H1 (cell line): ENCODE measurements at regions not wholly inside any gene's neighbourhood (a gene's known extent, or its start where the extent isn't known, plus 50 kb on each side); places are given as distances from the start of the nearest gene placed in this dataset.

ENCODE experiments used
- CTCF ChIA-PET: fragments of 300-600 bp; sonication (Branson Sonifier 250); formaldehyde crosslinking; loops from one replicate; lab custom pipeline; 2021; ENCODE audit not compliant: partially characterized antibody; lab: Charles Lee
- POLR2A ChIA-PET: fragments of 300-600 bp; sonication (Branson Sonifier 250); formaldehyde crosslinking; loops from one replicate; lab custom pipeline; 2021; ENCODE audit warnings: inconsistent platforms; ENCODE audit not compliant: partially characterized antibody; lab: Charles Lee
- DNase-seq, 2 experiments: peaks; one replicate each; pipeline versions ENCODE4 v3.0.0 to v3.0.0-alpha.2; 2010 to 2022; ENCODE audit warnings: low spot score in 2 of 2, low read depth in 1 of 2, mixed read lengths in 1 of 2
- FAIRE-seq: peaks from 2 replicates; lab custom pipeline; 2011; peaks lifted over from hg19 to GRCh38; lab: Jason Lieb, UNC
- H2AFZ ChIP-seq: 2 replicates; pipeline ENCODE4 v1.8.1; 2012; ENCODE audit warnings: low read length, inconsistent platforms
- H2AK5ac ChIP-seq: 2 replicates; pipeline ENCODE4 v1.6.1; 2013; ENCODE audit warnings: low read depth, low read length
- H2BK120ac ChIP-seq: replicated peaks from 2 replicates; pipeline ENCODE3; 2013; ENCODE audit warnings: low read depth, low read length, inconsistent platforms
- H2BK12ac ChIP-seq: 2 replicates; pipeline ENCODE4 v1.6.1; 2013; ENCODE audit warnings: low read depth, low read length
- H2BK15ac ChIP-seq: 2 replicates; pipeline ENCODE4 v1.6.1; 2013; ENCODE audit warnings: low read length
- H2BK20ac ChIP-seq: 2 replicates; pipeline ENCODE4 v1.6.1; 2013; ENCODE audit warnings: low read length
- H2BK5ac ChIP-seq: 2 replicates; pipeline ENCODE4 v1.6.1; 2013; ENCODE audit warnings: low read depth, low read length
- H3K14ac ChIP-seq: 2 replicates; pipeline ENCODE4 v1.6.1; 2013; ENCODE audit warnings: inconsistent platforms; ENCODE audit not compliant: insufficient read length
- H3K18ac ChIP-seq: 2 replicates; pipeline ENCODE4 v1.6.1; 2013; ENCODE audit warnings: low read length; ENCODE audit errors: extremely low read depth
- H3K23ac ChIP-seq: 2 replicates; pipeline ENCODE4 v1.6.1; 2013; ENCODE audit warnings: inconsistent platforms; ENCODE audit not compliant: insufficient read length
- H3K23me2 ChIP-seq: 2 replicates; pipeline ENCODE4 v1.6.1; 2013; ENCODE audit warnings: low read depth, low read length
- H3K27ac ChIP-seq: 2 replicates; pipeline ENCODE4 v1.6.1; 2011; ENCODE audit warnings: low read depth, low read length, inconsistent platforms
- H3K27me3 ChIP-seq, 4 experiments: replicated peaks in 1 of 4; 1 replicate in 1 of 4; 2 replicates in 3 of 4; pipeline versions ENCODE4 v1.6.1 to v1.8.1; 2011 to 2013; ENCODE audit warnings: low read length in 3 of 4, mild to moderate bottlenecking in 3 of 4, inconsistent platforms in 2 of 4, mixed read lengths in 2 of 4, moderate library complexity in 1 of 4; ENCODE audit not compliant: control insufficient read depth in 3 of 4, insufficient read depth in 3 of 4; ENCODE audit errors: extremely low read depth in 1 of 4
- H3K36me3 ChIP-seq, 4 experiments: 2 replicates each; pipeline versions ENCODE4 v1.6.1 to v1.8.1; 2011 to 2013; ENCODE audit warnings: mild to moderate bottlenecking in 4 of 4, low read length in 3 of 4, moderate library complexity in 2 of 4, control low read depth in 1 of 4, inconsistent platforms in 1 of 4; ENCODE audit not compliant: insufficient read depth in 4 of 4, control insufficient read depth in 2 of 4
- H3K4ac ChIP-seq: replicated peaks from 2 replicates; pipeline ENCODE3; 2013; ENCODE audit warnings: low read length, low read depth, mixed read lengths, inconsistent platforms; ENCODE audit not compliant: insufficient read length
- H3K4me1 ChIP-seq, 4 experiments: replicated peaks in 1 of 4; 1 replicate in 1 of 4; 2 replicates in 3 of 4; pipeline versions ENCODE4 v1.6.1 to v1.8.1; 2011 to 2013; ENCODE audit warnings: low read length in 3 of 4, inconsistent platforms in 2 of 4, mixed read lengths in 1 of 4; ENCODE audit not compliant: insufficient read depth in 4 of 4, control insufficient read depth in 3 of 4
- H3K4me2 ChIP-seq, 2 experiments: 2 replicates each; pipeline versions ENCODE4 v1.6.1 to v1.8.1; 2011 to 2013; ENCODE audit warnings: low read depth in 2 of 2, low read length in 2 of 2, control low read depth in 1 of 2, inconsistent platforms in 1 of 2, mild to moderate bottlenecking in 1 of 2; ENCODE audit not compliant: insufficient read depth in 1 of 2
- H3K4me3 ChIP-seq, 4 experiments: fragments of 200-600, 300-600 bp in 1 of 4; sonication (generic), shearing (Covaris generic), sonication (Bioruptor Twin) in 1 of 4; 2 replicates each; pipeline versions ENCODE4 v1.5.1 to v1.8.1; 2011 to 2016; ENCODE audit warnings: low read length in 4 of 4, low read depth in 3 of 4, control low read depth in 2 of 4, inconsistent platforms in 2 of 4, mild to moderate bottlenecking in 2 of 4, mixed read lengths in 1 of 4, moderate library complexity in 1 of 4; ENCODE audit not compliant: insufficient read depth in 2 of 4; ENCODE audit errors: extremely low read depth in 1 of 4
- H3K56ac ChIP-seq: replicated peaks from 2 replicates; pipeline ENCODE3; 2013; ENCODE audit warnings: low read depth, mild to moderate bottlenecking, mixed read lengths, low read length, inconsistent platforms; ENCODE audit not compliant: insufficient read length
- H3K79me1 ChIP-seq: 2 replicates; pipeline ENCODE4 v1.6.1; 2013; ENCODE audit warnings: low read depth, low read length, control low read depth
- H3K79me2 ChIP-seq, 2 experiments: 2 replicates each; pipeline versions ENCODE4 v1.6.1 to v1.8.1; 2012 to 2013; ENCODE audit warnings: low read length in 2 of 2, mild to moderate bottlenecking in 2 of 2, inconsistent platforms in 1 of 2; ENCODE audit not compliant: insufficient read depth in 2 of 2, control insufficient read depth in 1 of 2
- H3K9ac ChIP-seq, 4 experiments: replicated peaks in 1 of 4; 1 replicate in 1 of 4; 2 replicates in 3 of 4; pipeline versions ENCODE4 v1.6.1 to v1.8.1; 2011 to 2013; ENCODE audit warnings: low read depth in 3 of 4, low read length in 3 of 4, control low read depth in 2 of 4, mild to moderate bottlenecking in 2 of 4, moderate library complexity in 2 of 4, inconsistent platforms in 1 of 4; ENCODE audit errors: extremely low read depth in 1 of 4
- H3K9me3 ChIP-seq, 2 experiments: 2 replicates each; pipeline versions ENCODE4 v1.6.1 to v1.8.1; 2012 to 2013; ENCODE audit warnings: mild to moderate bottlenecking in 2 of 2, moderate library complexity in 2 of 2, control low read depth in 1 of 2, inconsistent platforms in 1 of 2, low read depth in 1 of 2, low read length in 1 of 2, mixed read lengths in 1 of 2; ENCODE audit not compliant: insufficient read depth in 2 of 2
- H4K20me1 ChIP-seq, 2 experiments: replicated peaks in 1 of 2; 2 replicates each; pipeline versions ENCODE3 to v1.8.1; 2011 to 2013; ENCODE audit warnings: inconsistent platforms in 2 of 2, low read length in 2 of 2, mild to moderate bottlenecking in 1 of 2; ENCODE audit not compliant: insufficient read depth in 2 of 2, control insufficient read depth in 1 of 2
- H4K5ac ChIP-seq: 2 replicates; pipeline ENCODE4 v1.6.1; 2013; ENCODE audit warnings: low read length, low read depth, mixed read lengths, inconsistent platforms; ENCODE audit not compliant: insufficient read length
- H4K8ac ChIP-seq: 2 replicates; pipeline ENCODE4 v1.8.0; 2013; ENCODE audit warnings: mild to moderate bottlenecking, moderate library complexity, low read length, inconsistent platforms; ENCODE audit not compliant: insufficient read depth; ENCODE audit errors: extremely low read depth
- H4K91ac ChIP-seq: replicated peaks from 2 replicates; pipeline ENCODE3; 2013; ENCODE audit warnings: low read length, mixed read lengths, inconsistent platforms; ENCODE audit not compliant: insufficient read length
- BCL11A ChIP-seq, 2 experiments: IDR thresholded peaks; one replicate each; pipeline ENCODE4 v1.6.1; 2011; ENCODE audit warnings: low read depth in 2 of 2, low read length in 2 of 2, mild to moderate bottlenecking in 2 of 2
- E2F6 ChIP-seq: IDR thresholded peaks from 2 replicates; pipeline ENCODE4 v1.6.1; 2012; ENCODE audit warnings: inconsistent platforms
- GABPA ChIP-seq: IDR thresholded peaks from 2 replicates; pipeline ENCODE4 v1.6.1; 2011; ENCODE audit warnings: mild to moderate bottlenecking, low read length, moderate library complexity, borderline replicate concordance; ENCODE audit not compliant: insufficient read depth
- JUND ChIP-seq: IDR thresholded peaks from 2 replicates; pipeline ENCODE4 v1.6.1; 2011; ENCODE audit warnings: mild to moderate bottlenecking, improper control_type of control experiment, low read length
- MAX ChIP-seq: IDR thresholded peaks from 2 replicates; pipeline ENCODE4 v1.6.1; 2012; ENCODE audit warnings: inconsistent platforms
- POLR2AphosphoS5 ChIP-seq: IDR thresholded peaks from 2 replicates; pipeline ENCODE4 v1.6.1; 2011; ENCODE audit warnings: low read depth, low read length
- POU5F1 ChIP-seq: IDR thresholded peaks from 2 replicates; pipeline ENCODE4 v1.6.1; 2011; ENCODE audit warnings: low read depth, mild to moderate bottlenecking, low read length, moderate library complexity
- SAP30 ChIP-seq: fragments of 300-600 bp; sonication (generic); IDR thresholded peaks from 2 replicates; pipeline ENCODE4 v1.7.1; 2012; ENCODE audit warnings: low read length, moderate library complexity, mild to moderate bottlenecking, inconsistent platforms; ENCODE audit not compliant: insufficient read depth, insufficient replicate concordance
- SIX5 ChIP-seq: IDR thresholded peaks from 2 replicates; pipeline ENCODE4 v1.6.1; 2011; ENCODE audit warnings: mild to moderate bottlenecking, low read depth, low read length
- TAF7 ChIP-seq: optimal IDR thresholded peaks from 2 replicates; pipeline ENCODE3; 2011; ENCODE audit warnings: low read depth, mild to moderate bottlenecking, inconsistent platforms, low read length, moderate library complexity, borderline replicate concordance
- TEAD4 ChIP-seq: IDR thresholded peaks from 2 replicates; pipeline ENCODE4 v1.6.1; 2012; ENCODE audit warnings: low read depth, low read length, inconsistent platforms, mixed read lengths
- WGBS, 2 experiments: shearing (Covaris generic) in 1 of 2; methylation state at CpG; one replicate each; pipeline versions ENCODE4 v1.1.6 to v1.1.7; 2013 to 2015; ENCODE audit warnings: low lambda C conversion rate in 2 of 2, mixed read lengths in 2 of 2, inconsistent platforms in 1 of 2, low coverage in 1 of 2, missing lambda C conversion rate in 1 of 2; ENCODE audit not compliant: insufficient replicate concordance in 2 of 2, insufficient coverage in 1 of 2, insufficient read length in 1 of 2; ENCODE audit errors: extremely low coverage in 1 of 2, missing lambda C conversion rate in 1 of 2; 5-methylcytosine and 5-hydroxymethylcytosine counted together

GRCh38 chr14:49405291-49405690 lies 180.9 kb downstream of the RPS29 start:
- no peak for FAIRE-seq
- no peaks in the 10 kb centered on the region for H3K36me3 ChIP-seq
- ChIA-PET POLR2A (no interaction called here), CTCF (no interaction called here)
- H3K9me3 ChIP-seq, result no peaks in the 10 kb centered on the region; a peak in 1 of 4 replicates
- WGBS, 2 experiments, result 81% methylated on average over 3 of the region's 3 CpGs; no CpG with 5 or more reads in 1 of the 2 experiments
- TF ChIP-seq GABPA (no peak), SAP30 (no peak), SIX5 (no peak), MAX (no peak), BCL11A (IDR thresholded peaks at IDR 0.05; ENCODE audit: low read depth in 2 of 2, low read length in 2 of 2) (no peak), E2F6 (no peak), POU5F1 (no peak), TAF7 (no peak), TEAD4 (no peak), POLR2AphosphoS5 (no peak), JUND (no peak)
- H3K14ac ChIP-seq, result peak overlapping the region; percentile 73
- no peaks in the 10 kb centered on the region for H3K23me2 ChIP-seq
- H4K20me1 ChIP-seq, result no peaks in the 10 kb centered on the region
- H3K9ac ChIP-seq, result no peak overlapping the region
- H3K4me2 ChIP-seq, result no peak overlapping the region
- no peak overlapping the region for H3K4me3 ChIP-seq
- H3K23ac ChIP-seq, result no peak overlapping the region
- no peak overlapping the region for H2BK12ac ChIP-seq
- DNase-seq, result no peak
- H4K5ac ChIP-seq, result no peak overlapping the region
- H2AFZ ChIP-seq, result peak overlapping the region; percentile 59; the same call in 1 of the 2 replicates
- no peak overlapping the region for H3K27ac ChIP-seq
- no peak overlapping the region for H4K91ac ChIP-seq
- H2AK5ac ChIP-seq, result no peak overlapping the region
- no peaks in the 10 kb centered on the region for H3K79me1 ChIP-seq
- H3K18ac ChIP-seq, result no peak overlapping the region
- H3K4me1 ChIP-seq, result peaks cover 0 to 3% (median 0%) of the 10 kb centered on the region in 4 experiments; a peak in 1 of 7 replicates
- H3K56ac ChIP-seq, result no peak overlapping the region
- H3K79me2 ChIP-seq, result no peaks in the 10 kb centered on the region
- H2BK5ac ChIP-seq, result no peak overlapping the region
- no peak overlapping the region for H3K4ac ChIP-seq
- H4K8ac ChIP-seq, result no peak overlapping the region
- no peaks in the 10 kb centered on the region for H3K27me3 ChIP-seq
- no peak overlapping the region for H2BK120ac ChIP-seq
- no peak overlapping the region for H2BK15ac ChIP-seq
- no peak overlapping the region for H2BK20ac ChIP-seq
